HepG2 (cell line): ENCODE measurements at regions not wholly inside any gene's neighbourhood (a gene's known extent, or its start where the extent isn't known, plus 50 kb on each side); places are given as distances from the start of the nearest gene placed in this dataset.

Experiments
- ATAC-seq: fragments of 200-7000 bp; cut with Tn5 transposase; 3 replicates; pipeline ENCODE4 v1.9.1; 2020; ENCODE audit warnings: mild to moderate bottlenecking, moderate library complexity
- BruUV-seq: library from RNA; stranded (reverse); fragments of 400-500 nt; replicated peaks from 2 replicates; lab custom pipeline; 2021; lab: Mats Ljungman, UMichigan
- CTCF ChIA-PET: fragments of 300-600 bp; formaldehyde crosslinking; extraction: SDS; loops from one replicate; lab custom pipeline; 2021; ENCODE audit warnings: low total read pairs, inconsistent platforms, low intra/inter-chr PET ratio; lab: Yijun Ruan, JAX
- POLR2A ChIA-PET: fragments of 350-600 bp; sonication (Branson Sonifier 250); formaldehyde crosslinking; loops from one replicate; lab custom pipeline; 2020; ENCODE audit warnings: antibody characterized with exemption, inconsistent platforms; lab: Yijun Ruan, JAX
- DNase-seq: peaks from one replicate; pipeline ENCODE4 v3.0.0-alpha.2; 2015; ENCODE audit warnings: low spot score
- FAIRE-seq: peaks from 3 replicates; lab custom pipeline; 2011; peaks lifted over from hg19 to GRCh38; lab: Jason Lieb, UNC
- H2AFZ ChIP-seq: one replicate; pipeline ENCODE4 v1.6.1; 2011; ENCODE audit warnings: low read length, inconsistent platforms
- H3K27ac ChIP-seq: fragments of 300-600 bp; 3 replicates; pipeline ENCODE4 v1.8.0; 2011; ENCODE audit warnings: mixed run types, mild to moderate bottlenecking, mixed read lengths, low read length, inconsistent platforms; ENCODE audit not compliant: insufficient read depth; ENCODE audit errors: extremely low read length
- H3K27me3 ChIP-seq, 2 experiments: fragments of 200-600 bp in 1 of 2; 2 replicates in 1 of 2; 3 replicates in 1 of 2; pipeline versions ENCODE4 v1.6.0 to v1.8.0; 2011; ENCODE audit warnings: low read length in 2 of 2, mild to moderate bottlenecking in 2 of 2, moderate library complexity in 2 of 2, inconsistent platforms in 1 of 2; ENCODE audit not compliant: insufficient read depth in 2 of 2, control insufficient read depth in 1 of 2
- H3K36me3 ChIP-seq, 2 experiments: fragments of 200-600 bp in 1 of 2; replicated peaks in 1 of 2; 2 replicates in 1 of 2; 3 replicates in 1 of 2; pipeline versions ENCODE4 v1.5.1 to v1.8.0; 2011; ENCODE audit warnings: low read length in 2 of 2, inconsistent platforms in 1 of 2; ENCODE audit not compliant: insufficient read depth in 2 of 2, control insufficient read depth in 1 of 2
- H3K4me1 ChIP-seq: 2 replicates; pipeline ENCODE4 v1.5.1; 2012; ENCODE audit warnings: low read length, inconsistent platforms; ENCODE audit not compliant: insufficient read depth
- H3K4me2 ChIP-seq: 2 replicates; pipeline ENCODE4 v1.6.0; 2011; ENCODE audit warnings: low read depth, low read length, inconsistent platforms
- H3K4me3 ChIP-seq, 3 experiments: fragments of 200-600 bp in 1 of 3; sonication (generic), shearing (Covaris generic) in 1 of 3; replicated peaks in 1 of 3; 2 replicates each; pipeline ENCODE4 v1.5.1; 2011 to 2016; ENCODE audit warnings: low read length in 3 of 3, inconsistent platforms in 2 of 3, low read depth in 2 of 3, mild to moderate bottlenecking in 2 of 3, control low read depth in 1 of 3, mixed read lengths in 1 of 3; ENCODE audit not compliant: insufficient read depth in 1 of 3
- H3K79me2 ChIP-seq: one replicate; pipeline ENCODE4 v1.6.1; 2011; ENCODE audit warnings: low read length, inconsistent platforms; ENCODE audit not compliant: insufficient read depth
- H3K9ac ChIP-seq: 2 replicates; pipeline ENCODE4 v1.6.0; 2011; ENCODE audit warnings: mild to moderate bottlenecking, low read depth, low read length, inconsistent platforms; ENCODE audit not compliant: insufficient read depth
- H3K9me3 ChIP-seq: 2 replicates; pipeline ENCODE4 v1.5.1; 2012; ENCODE audit warnings: mild to moderate bottlenecking, low read length
- H4K20me1 ChIP-seq: 2 replicates; pipeline ENCODE4 v1.6.0; 2011; ENCODE audit warnings: inconsistent platforms, mild to moderate bottlenecking, low read length, moderate library complexity; ENCODE audit not compliant: insufficient read depth
- HOXD1 ChIP-seq: sonication (generic); formaldehyde crosslinking; IDR thresholded peaks from 2 replicates; pipeline ENCODE4 v1.5.0; 2020; ENCODE audit warnings: missing genetic modification reagents
- KAT8 ChIP-seq: IDR thresholded peaks from 2 replicates; pipeline ENCODE4 v1.6.1; 2016; ENCODE audit warnings: missing genetic modification reagents, missing compliant biosample characterization
- MAFK ChIP-seq, 2 experiments: IDR thresholded peaks in 1 of 2; conservative IDR thresholded peaks in 1 of 2; 2 replicates each; pipeline ENCODE4 v1.6.1; 2011; ENCODE audit warnings: improper control_type of control experiment in 2 of 2, low read length in 2 of 2
- SRSF4 ChIP-seq: fragments of 200-400 bp; formaldehyde crosslinking; IDR thresholded peaks from one replicate; pipeline ENCODE4 v1.6.1; 2018; ENCODE audit warnings: mild to moderate bottlenecking, low read depth, low read length, moderate library complexity; ENCODE audit not compliant: poor library complexity, severe bottlenecking
- ZNF749 ChIP-seq: sonication (generic); formaldehyde crosslinking; IDR thresholded peaks from 2 replicates; pipeline ENCODE4 v1.8.0; 2022; ENCODE audit warnings: mild to moderate bottlenecking, missing genetic modification reagents, moderate library complexity, borderline replicate concordance
- ZNF775 ChIP-seq: sonication (generic); formaldehyde crosslinking; IDR thresholded peaks from 2 replicates; pipeline ENCODE4 v1.4.0; 2020; ENCODE audit warnings: missing genetic modification reagents, mild to moderate bottlenecking, moderate library complexity, borderline replicate concordance
- WGBS: methylation state at CpG from one replicate; pipeline ENCODE4 v1.1.6; 2017; ENCODE audit warnings: low lambda C conversion rate; 5-methylcytosine and 5-hydroxymethylcytosine counted together
- in situ Hi-C: cut with HindIII; loops from 2 replicates; pipeline ENCODE4 v1.10.0; 2017; ENCODE audit warnings: low pct_unique_long_range_greater_than_20kb; ENCODE audit not compliant: extremely low pct_ligation_motif_present
- intact Hi-C: fragments of 100-400 bp; cut with micrococcal nuclease; formaldehyde crosslinking; loops from one replicate; pipeline ENCODE4 v1.10.0; 2022; ENCODE audit not compliant: unreplicated experiment
- TF ChIP-seq, protein P1 (sequence below): sonication (generic); formaldehyde crosslinking; conservative IDR thresholded peaks from 2 replicates; pipeline ENCODE4 v1.4.0; 2020; ENCODE audit warnings: missing genetic modification reagents
- TF ChIP-seq, protein P2 (sequence below): sonication (generic); formaldehyde crosslinking; IDR thresholded peaks from 2 replicates; pipeline ENCODE4 v1.8.0; 2022; ENCODE audit warnings: mild to moderate bottlenecking, missing genetic modification reagents, moderate library complexity

DNA sequence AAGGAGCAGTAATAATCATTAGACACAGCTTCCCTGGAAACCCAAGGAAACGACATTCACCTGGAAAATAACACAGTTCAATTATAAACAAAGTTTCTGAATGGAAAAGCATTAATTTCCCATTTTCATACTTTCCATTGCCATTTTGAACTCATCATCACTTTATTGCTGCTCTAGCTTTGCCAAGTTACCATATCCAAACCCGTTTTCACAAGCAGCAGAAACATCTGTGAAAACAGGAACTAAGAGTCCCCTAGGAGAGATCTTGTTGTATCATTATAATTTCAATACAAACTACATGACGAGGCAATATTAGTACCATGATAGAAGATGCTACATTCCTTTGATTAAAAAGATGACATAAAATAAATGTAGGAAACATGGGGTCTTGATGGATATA is 597.0 kb upstream of the NRXN1 start:
- no TSS peak for BruUV-seq
- H3K9ac ChIP-seq = no peak overlapping the region
- under 1% methylated on average over 3 of the region's 3 CpGs for WGBS
- TF ChIP-seq MAFK (conservative IDR thresholded peaks at IDR 0.05 in 1 of 2, IDR thresholded peaks at IDR 0.05 in 1 of 2; ENCODE audit: low read length in 2 of 2) (0 out of 4 replicates have a peak, but pooled peaks of 1 of the 2 experiments have one; percentile 5), KAT8 (CRISPR knock-in tag) (no peak)
- intact Hi-C loops = no loop called here
- no peaks in the 10 kb centered on the region for H3K36me3 ChIP-seq
- POLR2A ChIA-PET = no interaction called here
- H3K27ac ChIP-seq = no peak overlapping the region
- in situ Hi-C loops = no loop called here
- H3K9me3 ChIP-seq = peaks cover 52% of the 10 kb centered on the region
- ATAC-seq (no peak), DNase-seq (no peak), FAIRE-seq (no peak)
- H3K4me1 ChIP-seq = no peaks in the 10 kb centered on the region
- no peak overlapping the region for H3K4me2 ChIP-seq
- CTCF ChIA-PET = no interaction called here
- H4K20me1 ChIP-seq = no peaks in the 10 kb centered on the region
- no peaks in the 10 kb centered on the region for H3K79me2 ChIP-seq
- no peaks in the 10 kb centered on the region for H3K27me3 ChIP-seq
- H2AFZ ChIP-seq = no peak overlapping the region
- H3K4me3 ChIP-seq = no peak overlapping the region

DNA sequence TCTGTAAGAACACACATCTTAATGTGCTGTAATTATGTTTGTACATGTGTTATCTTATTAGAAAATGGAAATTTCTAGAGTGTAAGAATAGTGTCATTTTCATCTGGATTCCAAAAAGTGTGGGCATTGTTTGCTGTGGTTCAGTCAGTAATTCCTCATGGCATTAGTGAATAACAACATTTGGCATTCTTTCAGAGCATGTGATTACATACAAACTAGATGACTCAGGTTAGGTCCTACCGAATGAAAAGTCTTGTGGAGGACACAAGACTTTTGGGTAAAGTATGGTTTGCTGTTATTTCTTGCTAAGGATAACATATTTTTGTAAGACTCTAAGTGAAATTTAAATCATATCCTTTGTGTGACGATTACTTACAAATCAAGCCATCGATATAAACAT is 593.1 kb upstream of the NRXN1 start:
- no peak overlapping the region for H2AFZ ChIP-seq
- ChIA-PET CTCF (no interaction called here), POLR2A (no interaction called here)
- H3K4me1 ChIP-seq = no peaks in the 10 kb centered on the region
- no peaks in the 10 kb centered on the region for H3K79me2 ChIP-seq
- no peak overlapping the region for H3K9ac ChIP-seq
- no peaks in the 10 kb centered on the region for H3K36me3 ChIP-seq
- intact Hi-C loops = no loop called here
- H3K4me2 ChIP-seq = no peak overlapping the region
- WGBS = 2% methylated on average over 3 of the region's 3 CpGs
- no peak overlapping the region for H3K27ac ChIP-seq
- H3K9me3 ChIP-seq = peaks cover 53% of the 10 kb centered on the region
- in situ Hi-C loops = no loop called here
- ATAC-seq (no peak), FAIRE-seq (no peak), DNase-seq (no peak)
- no peaks in the 10 kb centered on the region for H3K27me3 ChIP-seq
- no peaks in the 10 kb centered on the region for H4K20me1 ChIP-seq
- no peak overlapping the region for H3K4me3 ChIP-seq
- no TSS peak for BruUV-seq
- TF ChIP-seq SRSF4 (no peak), HOXD1 (CRISPR knock-in tag) (no peak), ZNF749 (CRISPR knock-in tag) (no peak), ZNF775 (CRISPR knock-in tag) (no peak)
- TF ChIP-seq, protein P1, sequence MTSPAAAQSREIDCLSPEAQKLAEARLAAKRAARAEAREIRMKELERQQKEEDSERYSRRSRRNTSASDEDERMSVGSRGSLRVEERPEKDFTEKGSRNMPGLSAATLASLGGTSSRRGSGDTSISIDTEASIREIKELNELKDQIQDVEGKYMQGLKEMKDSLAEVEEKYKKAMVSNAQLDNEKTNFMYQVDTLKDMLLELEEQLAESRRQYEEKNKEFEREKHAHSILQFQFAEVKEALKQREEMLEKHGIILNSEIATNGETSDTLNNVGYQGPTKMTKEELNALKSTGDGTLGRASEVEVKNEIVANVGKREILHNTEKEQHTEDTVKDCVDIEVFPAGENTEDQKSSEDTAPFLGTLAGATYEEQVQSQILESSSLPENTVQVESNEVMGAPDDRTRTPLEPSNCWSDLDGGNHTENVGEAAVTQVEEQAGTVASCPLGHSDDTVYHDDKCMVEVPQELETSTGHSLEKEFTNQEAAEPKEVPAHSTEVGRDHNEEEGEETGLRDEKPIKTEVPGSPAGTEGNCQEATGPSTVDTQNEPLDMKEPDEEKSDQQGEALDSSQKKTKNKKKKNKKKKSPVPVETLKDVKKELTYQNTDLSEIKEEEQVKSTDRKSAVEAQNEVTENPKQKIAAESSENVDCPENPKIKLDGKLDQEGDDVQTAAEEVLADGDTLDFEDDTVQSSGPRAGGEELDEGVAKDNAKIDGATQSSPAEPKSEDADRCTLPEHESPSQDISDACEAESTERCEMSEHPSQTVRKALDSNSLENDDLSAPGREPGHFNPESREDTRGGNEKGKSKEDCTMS (CRISPR knock-in tag) = no peak
- TF ChIP-seq, protein P2, sequence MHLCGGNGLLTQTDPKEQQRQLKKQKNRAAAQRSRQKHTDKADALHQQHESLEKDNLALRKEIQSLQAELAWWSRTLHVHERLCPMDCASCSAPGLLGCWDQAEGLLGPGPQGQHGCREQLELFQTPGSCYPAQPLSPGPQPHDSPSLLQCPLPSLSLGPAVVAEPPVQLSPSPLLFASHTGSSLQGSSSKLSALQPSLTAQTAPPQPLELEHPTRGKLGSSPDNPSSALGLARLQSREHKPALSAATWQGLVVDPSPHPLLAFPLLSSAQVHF (CRISPR knock-in tag) = no peak
- TF ChIP-seq, all 625 proteins: peak for 0
